Uterus (tissue), 3 donors: ENCODE measurements at regions not wholly inside any gene's neighbourhood (a gene's known extent, or its start where the extent isn't known, plus 50 kb on each side); places are given as distances from the start of the nearest gene placed in this dataset.

ENCODE experiments used
- DNase-seq, 2 donors: peaks; one replicate each; pipeline ENCODE4 v3.0.0-alpha.2; 2019 to 2020
- H3K27ac ChIP-seq, 2 donors: fragments of 200-600 bp; sonication (generic); 1 replicate in 1 of 2; 2 replicates in 1 of 2; pipeline ENCODE4 v1.5.1; 2016 to 2018
- H3K27me3 ChIP-seq, 2 donors: fragments of 200-600 bp; sonication (generic); one replicate each; pipeline ENCODE4 v1.5.1; 2018 to 2019; ENCODE audit warnings: control low read depth in 1 of 2
- H3K36me3 ChIP-seq, 2 donors: fragments of 200-600 bp; sonication (generic); one replicate each; pipeline ENCODE4 v1.5.1; 2019; ENCODE audit warnings: control low read depth in 1 of 2
- H3K4me1 ChIP-seq, 2 donors: fragments of 200-600 bp; sonication (generic); one replicate each; pipeline ENCODE4 v1.5.1; 2018 to 2019; ENCODE audit warnings: control low read depth in 1 of 2
- H3K4me3 ChIP-seq, 2 donors: fragments of 200-600 bp; sonication (generic); 1 replicate in 1 of 2; 2 replicates in 1 of 2; pipeline ENCODE4 v1.5.1; 2018 to 2019; ENCODE audit warnings: mild to moderate bottlenecking in 1 of 2
- H3K9me3 ChIP-seq, 2 donors: fragments of 200-600 bp; sonication (generic); one replicate each; pipeline ENCODE4 v1.5.1; 2019; ENCODE audit warnings: control low read depth in 1 of 2
- POLR2A ChIP-seq, 2 donors: fragments of 450-650 bp; IDR thresholded peaks; one replicate each; pipeline ENCODE4 v1.6.1; 2016; ENCODE audit warnings: antibody characterized with exemption in 2 of 2, mild to moderate bottlenecking in 1 of 2, moderate library complexity in 1 of 2
- intact Hi-C: fragments of 100-400 bp; cut with DNase I; formaldehyde crosslinking; loops from one replicate; pipeline ENCODE4 v1.15.1; 2023; ENCODE audit warnings: low total_unique reads
- TF ChIP-seq, protein P1 (sequence below), 4 experiments: fragments of 200-600 bp in 2 of 4; fragments of 450-650 bp in 2 of 4; sonication (generic) in 2 of 4; IDR thresholded peaks; one replicate each; pipeline ENCODE4 v1.5.1; 2016 to 2019; ENCODE audit warnings: antibody characterized with exemption in 4 of 4, mild to moderate bottlenecking in 2 of 4, moderate library complexity in 1 of 4
- donor health status: DM: yes; HTN: yes; CAD: no.

DNA sequence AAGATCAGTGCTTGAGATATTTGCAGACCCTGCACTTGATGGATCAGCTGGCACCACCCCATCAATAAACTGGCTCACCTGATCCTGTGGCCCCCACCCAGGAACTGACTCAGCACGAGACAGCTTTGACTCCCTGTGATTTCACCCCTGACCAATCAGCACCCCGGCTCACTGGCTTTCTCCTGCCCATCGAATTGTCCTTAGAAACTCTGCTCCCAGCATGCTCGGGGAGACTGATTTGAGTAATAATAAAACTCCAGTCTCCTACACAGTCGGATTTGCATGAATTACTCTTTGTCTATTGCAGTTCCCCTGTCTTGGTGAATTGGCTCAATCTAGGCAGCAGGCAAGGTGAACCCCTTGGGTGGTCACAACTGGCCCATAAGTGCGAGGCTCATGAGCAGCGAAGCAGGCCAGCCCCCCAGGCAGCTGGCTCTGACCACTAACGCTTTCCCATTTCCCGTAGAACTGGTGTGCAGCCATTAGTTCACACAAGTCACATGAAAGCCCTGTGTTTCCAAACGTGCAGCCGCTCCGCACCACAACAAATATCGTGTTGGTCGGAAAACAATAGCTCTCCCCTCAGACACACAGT, 79.6 kb downstream of the RSPH3 start:
- intact Hi-C loops, result no loop called here
- H3K36me3 ChIP-seq, result no peaks in the 10 kb centered on the region
- no peak for DNase-seq
- no peak overlapping the region for H3K27ac ChIP-seq
- H3K4me3 ChIP-seq, result no peak overlapping the region
- H3K9me3 ChIP-seq, result no peaks in the 10 kb centered on the region
- no peak for TF ChIP-seq POLR2A (IDR thresholded peaks at IDR 0.05)
- TF ChIP-seq, protein P1, sequence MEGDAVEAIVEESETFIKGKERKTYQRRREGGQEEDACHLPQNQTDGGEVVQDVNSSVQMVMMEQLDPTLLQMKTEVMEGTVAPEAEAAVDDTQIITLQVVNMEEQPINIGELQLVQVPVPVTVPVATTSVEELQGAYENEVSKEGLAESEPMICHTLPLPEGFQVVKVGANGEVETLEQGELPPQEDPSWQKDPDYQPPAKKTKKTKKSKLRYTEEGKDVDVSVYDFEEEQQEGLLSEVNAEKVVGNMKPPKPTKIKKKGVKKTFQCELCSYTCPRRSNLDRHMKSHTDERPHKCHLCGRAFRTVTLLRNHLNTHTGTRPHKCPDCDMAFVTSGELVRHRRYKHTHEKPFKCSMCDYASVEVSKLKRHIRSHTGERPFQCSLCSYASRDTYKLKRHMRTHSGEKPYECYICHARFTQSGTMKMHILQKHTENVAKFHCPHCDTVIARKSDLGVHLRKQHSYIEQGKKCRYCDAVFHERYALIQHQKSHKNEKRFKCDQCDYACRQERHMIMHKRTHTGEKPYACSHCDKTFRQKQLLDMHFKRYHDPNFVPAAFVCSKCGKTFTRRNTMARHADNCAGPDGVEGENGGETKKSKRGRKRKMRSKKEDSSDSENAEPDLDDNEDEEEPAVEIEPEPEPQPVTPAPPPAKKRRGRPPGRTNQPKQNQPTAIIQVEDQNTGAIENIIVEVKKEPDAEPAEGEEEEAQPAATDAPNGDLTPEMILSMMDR (IDR thresholded peaks at IDR 0.05), result no peak
- H3K27me3 ChIP-seq, result no peaks in the 10 kb centered on the region
- no peaks in the 10 kb centered on the region for H3K4me1 ChIP-seq

DNA sequence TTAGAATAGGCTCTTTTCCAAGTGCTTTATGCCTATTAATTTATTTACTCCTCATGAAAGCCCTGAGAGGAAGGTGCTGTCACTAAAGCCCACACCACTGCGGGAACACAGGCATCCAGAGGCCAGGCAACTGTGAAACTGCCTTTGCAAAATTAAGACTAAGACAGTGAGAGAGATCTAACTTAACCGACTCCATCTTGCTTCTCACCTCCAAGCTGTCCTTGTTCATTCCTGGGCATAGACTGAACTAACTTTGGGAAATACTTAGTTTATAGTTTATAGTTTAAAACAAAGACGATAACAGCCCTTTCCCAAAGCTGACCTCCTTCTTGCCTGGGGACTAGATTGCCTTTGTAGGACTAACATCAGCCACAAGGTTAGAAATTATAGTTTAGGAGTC, 80.1 kb downstream of the RSPH3 start:
- H3K27ac ChIP-seq, result no peak overlapping the region
- H3K4me1 ChIP-seq, result no peaks in the 10 kb centered on the region
- TF ChIP-seq POLR2A (IDR thresholded peaks at IDR 0.05), result no peak
- TF ChIP-seq, protein P1 (IDR thresholded peaks at IDR 0.05), result no peak
- no peaks in the 10 kb centered on the region for H3K36me3 ChIP-seq
- intact Hi-C loops, result no loop called here
- no peaks in the 10 kb centered on the region for H3K9me3 ChIP-seq
- H3K27me3 ChIP-seq, result no peaks in the 10 kb centered on the region
- H3K4me3 ChIP-seq, result no peak overlapping the region
- no peak for DNase-seq

DNA sequence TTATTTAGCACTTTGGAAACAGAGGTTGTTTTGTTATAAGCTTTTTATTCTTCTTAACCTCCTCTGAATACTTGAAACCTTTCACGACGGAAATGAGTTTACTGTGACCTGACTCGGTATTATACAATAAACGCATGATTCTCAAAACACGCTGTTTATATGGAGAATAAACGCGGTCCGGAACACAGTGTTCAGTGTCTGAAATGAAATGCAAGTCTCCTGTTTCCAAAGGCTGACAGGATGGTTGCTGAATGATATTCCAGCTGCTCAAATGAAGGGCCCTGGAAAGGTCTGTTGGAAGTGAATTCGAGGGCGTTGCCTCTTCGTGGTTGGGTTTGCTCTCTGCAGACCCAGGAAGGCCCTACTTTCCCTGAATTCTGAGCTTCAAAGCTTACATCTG, 83.4 kb downstream of the RSPH3 start:
- no peaks in the 10 kb centered on the region for H3K4me1 ChIP-seq
- DNase-seq, result no peak
- TF ChIP-seq, protein P1 (IDR thresholded peaks at IDR 0.05), result no peak
- no peak for TF ChIP-seq POLR2A (IDR thresholded peaks at IDR 0.05)
- no peak overlapping the region for H3K27ac ChIP-seq
- H3K36me3 ChIP-seq, result no peaks in the 10 kb centered on the region
- H3K9me3 ChIP-seq, result no peaks in the 10 kb centered on the region
- H3K27me3 ChIP-seq, result no peaks in the 10 kb centered on the region
- intact Hi-C loops, result no loop called here
- H3K4me3 ChIP-seq, result no peak overlapping the region

DNA sequence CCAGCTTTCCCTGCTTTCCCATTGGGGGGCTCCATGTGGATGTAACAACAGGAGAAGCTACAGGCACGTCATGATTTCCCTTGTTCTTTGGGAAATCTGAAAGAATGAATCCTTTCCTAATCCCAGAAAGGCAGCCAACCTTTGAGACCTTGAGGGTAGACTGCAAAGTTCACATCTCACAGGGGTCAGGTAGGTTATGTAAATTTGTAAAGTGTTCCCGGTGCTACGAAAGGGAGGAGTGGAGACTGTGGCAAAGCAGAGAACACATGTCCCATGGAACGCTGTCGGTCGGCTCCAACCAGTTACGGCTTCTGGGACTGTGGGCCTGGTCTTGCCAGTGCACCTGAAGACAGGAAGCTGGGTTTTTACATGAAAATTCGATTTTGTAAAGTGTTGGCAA, 85.1 kb downstream of the RSPH3 start:
- no peaks in the 10 kb centered on the region for H3K9me3 ChIP-seq
- H3K27me3 ChIP-seq, result no peaks in the 10 kb centered on the region
- H3K4me3 ChIP-seq, result no peak overlapping the region
- TF ChIP-seq POLR2A (IDR thresholded peaks at IDR 0.05), result no peak
- TF ChIP-seq, protein P1 (IDR thresholded peaks at IDR 0.05), result no peak
- H3K4me1 ChIP-seq, result no peaks in the 10 kb centered on the region
- intact Hi-C loops, result no loop called here
- no peak for DNase-seq
- no peak overlapping the region for H3K27ac ChIP-seq
- H3K36me3 ChIP-seq, result no peaks in the 10 kb centered on the region

DNA sequence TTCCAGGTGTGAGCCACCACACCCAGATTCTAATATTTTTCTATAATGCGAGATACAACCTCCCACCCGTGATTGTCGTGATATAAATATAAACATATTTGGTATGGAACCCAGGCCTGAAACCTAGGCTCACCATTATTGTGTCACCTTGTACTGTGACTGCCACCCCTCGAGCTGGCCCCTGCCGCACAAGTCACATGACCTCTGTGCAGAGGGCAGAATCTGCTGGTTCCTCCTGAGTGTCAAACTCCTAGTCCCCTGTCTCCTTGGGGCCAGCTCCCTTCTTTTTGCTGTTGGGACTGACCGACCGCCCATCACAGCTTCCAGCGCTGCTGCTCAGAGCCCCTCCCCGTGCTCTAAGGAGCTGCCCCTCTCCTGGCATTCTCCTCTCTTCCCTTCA, 86.4 kb downstream of the RSPH3 start:
- no peaks in the 10 kb centered on the region for H3K36me3 ChIP-seq
- no peak overlapping the region for H3K4me3 ChIP-seq
- H3K4me1 ChIP-seq, result no peaks in the 10 kb centered on the region
- intact Hi-C loops, result no loop called here
- no peaks in the 10 kb centered on the region for H3K9me3 ChIP-seq
- H3K27ac ChIP-seq, result no peak overlapping the region
- TF ChIP-seq, protein P1 (IDR thresholded peaks at IDR 0.05), result no peak
- TF ChIP-seq POLR2A (IDR thresholded peaks at IDR 0.05), result no peak
- H3K27me3 ChIP-seq, result no peaks in the 10 kb centered on the region
- DNase-seq, result no peak
